ENCODE measurements at regions not wholly inside any gene's neighbourhood (a gene's known extent, or its start where the extent isn't known, plus 50 kb on each side); places are given as distances from the start of the nearest gene placed in this dataset.

GRCh38 chr2:219772103-219772635 is 144.7 kb downstream of the SLC4A3 start:
- DNase-seq (ENCODE audit: low read depth), result no peak

GRCh38 chr2:219772697-219773096 is 145.3 kb downstream of the SLC4A3 start:
- DNase-seq (ENCODE audit: low read depth), result no peak

DNA sequence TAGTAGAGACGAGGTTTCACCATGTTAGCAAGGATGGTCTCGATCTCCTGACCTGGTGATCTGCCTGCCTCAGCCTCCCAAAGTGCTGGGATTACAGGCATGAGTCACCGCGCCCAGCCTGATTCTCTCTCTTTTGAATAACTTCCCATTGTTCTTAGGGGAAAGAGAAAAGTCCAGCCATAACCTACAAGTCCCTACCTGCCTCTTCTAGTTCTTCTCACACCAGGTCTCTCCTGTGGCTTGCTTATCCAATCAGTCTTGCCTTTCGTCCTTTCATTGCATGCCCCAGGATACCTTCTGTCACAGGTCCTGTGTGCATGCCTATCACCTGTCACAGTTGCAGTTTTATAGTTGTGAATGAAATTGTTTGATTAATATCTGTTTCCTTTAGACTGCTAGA is 148.1 kb downstream of the SLC4A3 start:
- DNase-seq (ENCODE audit: low read depth), result no peak

DNA sequence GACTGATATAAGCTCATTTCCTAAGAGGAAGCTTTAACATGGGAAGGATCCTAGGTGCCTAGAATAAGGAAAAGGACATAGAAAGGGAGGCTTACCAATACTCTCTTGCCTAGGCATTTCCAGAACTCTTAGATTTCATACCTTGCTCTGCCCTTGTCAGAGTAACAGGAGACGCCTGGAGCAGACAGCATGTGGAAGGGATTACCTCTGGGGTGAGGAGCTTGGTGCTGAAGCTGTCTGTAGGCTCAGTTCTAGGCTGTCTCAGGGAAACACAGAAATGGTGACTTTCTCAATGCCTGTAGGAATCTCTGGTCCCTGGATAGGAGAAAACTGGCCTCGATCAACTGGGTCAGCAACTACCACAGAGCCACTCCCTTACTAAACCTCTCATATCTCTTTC is 150.0 kb downstream of the SLC4A3 start:
- DNase-seq (ENCODE audit: low read depth), result no peak

DNA sequence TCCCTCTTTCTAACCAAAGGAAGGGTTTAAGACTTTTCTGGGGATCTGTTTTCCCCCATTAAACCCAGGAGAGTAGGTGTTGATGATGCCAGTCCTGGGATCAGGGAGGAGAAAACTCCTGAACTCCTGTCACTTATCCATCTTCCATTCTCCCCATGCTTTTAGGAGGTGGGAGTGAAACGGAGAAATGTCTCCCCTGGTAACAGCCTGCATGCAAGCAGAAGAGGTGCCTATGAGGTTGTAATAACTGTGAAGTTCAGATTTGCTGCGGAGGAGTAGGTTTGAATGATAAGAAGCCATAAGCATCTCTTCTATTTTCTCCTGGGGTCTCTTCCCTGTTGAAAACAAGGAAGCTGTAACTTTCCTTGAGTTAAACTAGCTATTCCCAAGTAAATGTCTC is 150.8 kb downstream of the SLC4A3 start:
- no peak for DNase-seq (ENCODE audit: low read depth)

DNA sequence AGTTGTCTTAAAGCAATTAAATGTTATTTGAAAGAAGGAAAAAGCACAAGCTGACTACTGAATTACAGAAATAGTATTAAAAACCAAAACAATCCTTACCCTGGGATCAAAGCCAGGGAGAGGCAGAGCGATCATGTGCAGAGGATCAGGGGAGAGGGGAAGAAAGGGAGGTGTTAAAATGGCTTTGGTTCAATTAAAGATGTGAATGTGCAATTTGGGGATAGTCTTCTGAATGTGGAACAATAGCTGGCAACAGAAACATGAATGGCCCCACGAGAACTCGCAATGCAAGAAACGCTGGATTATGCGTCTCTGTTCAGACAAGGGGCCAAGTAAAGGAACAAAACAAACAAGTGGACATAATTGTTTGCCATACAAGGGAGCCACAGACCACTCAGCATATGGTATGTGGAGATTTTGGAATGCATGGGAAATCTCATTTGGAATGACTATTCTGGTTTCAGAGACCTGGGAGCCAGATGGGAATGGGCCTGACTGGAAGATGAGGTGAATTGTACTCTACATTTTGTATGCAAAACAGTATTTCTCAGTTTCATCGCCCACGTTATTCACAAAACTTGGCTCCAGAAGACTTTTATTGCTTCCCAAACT is 155.4 kb downstream of the SLC4A3 start:
- DNase-seq (ENCODE audit: low read depth), result no peak

- DNase-seq (ENCODE audit: low read depth), result no peak
Observed at GRCh38 chr2:219783359-219783975, 156.0 kb downstream of the SLC4A3 start.

GRCh38 chr2:219784178-219784577 is 156.7 kb downstream of the SLC4A3 start:
- no peak for DNase-seq (ENCODE audit: low read depth)

DNA sequence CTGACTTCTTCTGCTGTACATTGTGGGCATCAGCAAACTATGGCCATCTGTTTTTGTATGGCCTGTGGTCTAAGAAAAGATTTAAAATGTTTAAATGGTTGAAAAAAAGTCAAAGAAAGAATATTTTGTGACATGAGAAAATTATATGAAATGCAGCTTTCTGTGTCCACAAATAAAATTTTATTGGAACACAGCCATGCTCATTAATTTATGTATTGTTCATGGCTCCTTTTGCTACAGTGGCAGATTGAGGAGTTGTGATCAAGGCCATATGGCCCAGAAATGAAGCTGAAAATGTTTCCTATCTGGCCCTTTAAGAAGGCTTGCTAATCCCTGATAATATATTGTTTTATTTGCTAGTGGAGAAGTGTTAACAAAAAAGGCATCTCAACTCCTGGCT is 162.0 kb downstream of the SLC4A3 start:
- DNase-seq (ENCODE audit: low read depth), result no peak

GRCh38 chr2:219792446-219792845 is 165.0 kb downstream of the SLC4A3 start:
- DNase-seq (ENCODE audit: low read depth), result no peak

DNA sequence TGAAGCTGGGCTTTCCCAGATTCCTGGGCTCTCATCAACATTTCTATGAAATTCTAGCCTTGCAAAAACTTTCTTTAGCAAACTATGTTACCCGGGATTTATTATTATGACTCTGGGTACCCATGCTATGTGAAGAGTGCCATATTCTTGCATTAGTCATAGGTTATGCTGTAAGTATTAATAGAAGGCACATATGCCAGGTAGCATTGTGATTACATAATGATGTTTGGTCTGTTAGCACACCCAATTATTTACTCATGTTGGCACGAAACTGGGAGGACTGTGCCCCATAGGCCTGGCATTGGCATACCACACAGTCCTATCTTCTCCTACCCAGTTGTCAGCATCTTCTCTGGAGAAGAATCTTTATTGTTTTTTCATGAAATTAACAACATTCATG is 171.0 kb downstream of the SLC4A3 start:
- no peak for DNase-seq (ENCODE audit: low read depth)

DNA sequence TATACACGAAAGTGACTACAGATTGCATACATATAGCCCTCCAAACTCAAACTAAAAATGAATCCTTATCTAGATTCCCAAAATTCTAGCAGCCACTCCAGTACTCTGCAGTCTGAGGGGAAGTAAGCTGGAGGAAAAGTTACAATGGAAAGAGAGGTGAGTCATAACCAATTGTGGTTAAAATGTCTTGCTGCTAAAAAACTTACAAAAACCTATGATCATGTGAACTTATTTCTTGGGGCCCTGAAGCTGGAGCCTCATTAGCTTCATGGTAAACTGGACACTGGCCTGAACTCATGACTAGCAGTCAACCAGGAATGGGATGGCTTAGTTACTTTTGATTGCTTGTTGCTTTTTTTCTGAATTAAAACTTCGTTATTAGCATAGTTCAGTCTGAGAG is 175.9 kb downstream of the SLC4A3 start:
- no peak for DNase-seq (ENCODE audit: low read depth)

GRCh38 chr2:219810895-219811294 is 183.5 kb downstream of the SLC4A3 start:
- DNase-seq (ENCODE audit: low read depth), result no peak

GRCh38 chr2:219812672-219813071 is 185.2 kb downstream of the SLC4A3 start:
- DNase-seq (ENCODE audit: low read depth), result no peak

- no peak for DNase-seq (ENCODE audit: low read depth)
Observed at GRCh38 chr2:219820767-219821166, 193.3 kb downstream of the SLC4A3 start.

DNA sequence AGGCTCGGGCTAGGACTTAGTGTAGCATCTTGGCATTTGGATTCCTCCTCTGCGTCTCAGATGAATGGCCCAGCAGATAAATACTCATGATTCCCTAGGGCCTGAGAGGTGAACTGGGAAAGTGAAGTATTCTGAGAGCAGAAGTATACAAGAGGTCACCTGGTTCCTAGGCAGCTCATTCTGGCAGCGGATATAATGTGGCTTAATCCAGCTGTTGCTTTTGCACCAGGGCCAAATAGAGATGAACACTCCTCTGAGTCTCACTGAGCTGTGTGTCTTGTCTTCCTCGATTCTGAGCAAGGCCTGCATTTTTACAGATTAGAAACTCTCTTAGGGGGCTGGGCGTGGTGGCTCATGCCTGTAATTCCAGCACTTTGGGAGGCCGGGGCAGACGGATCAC is 196.1 kb downstream of the SLC4A3 start:
- no peak for DNase-seq (ENCODE audit: low read depth)

GRCh38 chr2:219824996-219825395 is 197.6 kb downstream of the SLC4A3 start:
- DNase-seq (ENCODE audit: low read depth), result no peak

- DNase-seq (ENCODE audit: low read depth), result no peak
Observed at GRCh38 chr2:219828127-219828526, 200.7 kb downstream of the SLC4A3 start.

DNA sequence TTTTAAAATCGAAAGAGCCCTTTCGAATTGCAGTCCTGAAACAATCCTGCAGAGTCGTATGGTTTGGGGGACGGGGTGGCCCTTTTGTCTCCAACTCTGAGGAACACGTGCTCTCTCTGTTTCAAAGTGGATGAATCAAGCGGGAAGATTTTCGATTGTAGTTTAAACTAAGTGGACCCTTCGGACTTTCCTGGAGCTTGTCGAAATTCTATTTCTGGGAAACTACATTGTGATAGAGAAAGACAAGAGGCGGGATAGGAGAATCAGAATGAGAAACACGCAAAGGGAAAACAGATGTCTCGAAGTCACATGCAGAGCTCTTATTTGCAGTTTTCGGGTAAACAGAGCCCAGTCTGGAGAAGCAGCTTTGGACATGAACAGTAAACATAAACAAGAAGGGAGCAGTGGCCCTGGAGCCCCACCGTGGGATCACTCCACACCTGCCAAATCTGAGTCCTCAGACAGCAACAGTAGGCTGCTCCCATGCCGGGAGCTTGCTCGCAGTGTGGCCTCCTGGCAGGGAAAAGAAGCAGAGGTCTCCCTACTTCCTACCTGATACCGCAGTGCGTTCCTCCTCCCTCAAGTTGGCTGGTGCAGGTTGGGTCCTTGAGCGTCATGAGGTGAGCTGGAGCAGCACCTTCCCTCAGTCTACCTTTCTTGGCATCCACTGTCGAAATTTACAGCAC is 202.4 kb downstream of the SLC4A3 start:
- no peak for DNase-seq (ENCODE audit: low read depth)

GRCh38 chr2:219830353-219830738 is 202.9 kb downstream of the SLC4A3 start:
- no peak for DNase-seq (ENCODE audit: low read depth)

- no peak for DNase-seq (ENCODE audit: low read depth)
Observed at GRCh38 chr2:219831957-219832356, 204.5 kb downstream of the SLC4A3 start.

DNA sequence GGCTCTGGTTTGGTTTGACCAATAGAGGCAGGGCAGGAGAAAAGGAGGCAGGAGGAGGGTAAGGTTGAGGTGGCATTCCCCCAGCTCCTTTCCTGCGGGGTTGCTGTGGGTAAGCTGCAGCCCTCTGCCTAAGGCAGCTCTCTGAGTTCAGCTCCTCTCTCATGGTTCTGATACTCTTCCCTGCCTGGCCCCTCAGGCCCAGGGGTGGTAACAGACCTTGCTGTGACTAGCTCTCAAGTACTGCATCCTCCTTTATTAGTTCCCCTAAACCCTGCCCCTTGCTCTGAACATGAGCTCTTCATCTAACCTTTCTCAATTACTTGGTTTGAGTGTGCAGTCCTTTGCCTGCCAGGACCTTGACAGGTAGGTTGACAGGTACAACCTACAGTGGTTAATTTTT is 205.5 kb downstream of the SLC4A3 start:
- no peak for DNase-seq (ENCODE audit: low read depth)

GRCh38 chr2:219835493-219835892 is 208.1 kb downstream of the SLC4A3 start:
- DNase-seq (ENCODE audit: low read depth), result no peak
